CD4-positive, alpha-beta T cell (primary cell): ENCODE measurements at regions not wholly inside any gene's neighbourhood (a gene's known extent, or its start where the extent isn't known, plus 50 kb on each side); places are given as distances from the start of the nearest gene placed in this dataset.

Experiments used
- ATAC-seq: fragments of 200-7000 bp; cut with Tn5 transposase; one replicate; pipeline ENCODE4 v1.10.0; 2022; ENCODE audit warnings: mild to moderate bottlenecking; ENCODE audit not compliant: poor library complexity
- CTCF ChIA-PET: fragments of 350-600 bp; sonication (Branson Sonifier 250); formaldehyde crosslinking; loops from one replicate; lab custom pipeline; 2021; ENCODE audit warnings: antibody characterized with exemption, inconsistent platforms; lab: Charles Lee
- POLR2A ChIA-PET: fragments of 350-600 bp; sonication (Branson Sonifier 250); formaldehyde crosslinking; loops from one replicate; lab custom pipeline; 2021; ENCODE audit warnings: antibody characterized with exemption, inconsistent platforms; lab: Charles Lee
- DNase-seq, 14 experiments: peaks; one replicate each; pipeline ENCODE4 v3.0.0-alpha.2; 2013 to 2020; ENCODE audit warnings: mixed read lengths in 2 of 14
- H3K27ac ChIP-seq, 2 donors: one replicate each; pipeline versions ENCODE4 v1.5.1 to v1.7.0; 2013; ENCODE audit warnings: low read length in 2 of 2, low read depth in 1 of 2, mild to moderate bottlenecking in 1 of 2
- H3K27me3 ChIP-seq, 2 experiments: 1 replicate in 1 of 2; 2 replicates in 1 of 2; pipeline versions ENCODE4 v1.6.1 to v1.7.0; 2013; ENCODE audit warnings: low read length in 2 of 2, control low read depth in 1 of 2, mild to moderate bottlenecking in 1 of 2, moderate library complexity in 1 of 2; ENCODE audit not compliant: insufficient read depth in 2 of 2, control insufficient read depth in 1 of 2
- H3K36me3 ChIP-seq: one replicate; pipeline ENCODE4 v1.6.1; 2013; ENCODE audit warnings: low read length, control low read depth; ENCODE audit not compliant: insufficient read depth
- H3K4me1 ChIP-seq: one replicate; pipeline ENCODE4 v1.6.1; 2013; ENCODE audit warnings: low read length, control low read depth; ENCODE audit not compliant: insufficient read depth
- H3K4me3 ChIP-seq: one replicate; pipeline ENCODE4 v1.5.1; 2013; ENCODE audit warnings: mild to moderate bottlenecking, low read length, moderate library complexity
- H3K9me3 ChIP-seq, 2 experiments: 1 replicate in 1 of 2; 2 replicates in 1 of 2; pipeline versions ENCODE4 v1.6.1 to v1.7.0; 2013; ENCODE audit warnings: low read length in 2 of 2, mild to moderate bottlenecking in 2 of 2, control low read depth in 1 of 2, moderate library complexity in 1 of 2; ENCODE audit not compliant: control insufficient read depth in 1 of 2, insufficient read depth in 1 of 2
- H3K27ac Mint-ChIP-seq: one replicate; pipeline ENCODE4 v1.8.0; 2020; ENCODE audit warnings: mixed read lengths
- H3K27me3 Mint-ChIP-seq: one replicate; pipeline ENCODE4 v1.8.0; 2021; ENCODE audit warnings: mixed read lengths
- H3K36me3 Mint-ChIP-seq: one replicate; pipeline ENCODE4 v1.8.0; 2021; ENCODE audit warnings: low read depth, mixed read lengths
- H3K4me1 Mint-ChIP-seq: one replicate; pipeline ENCODE4 v1.8.0; 2021; ENCODE audit warnings: low read depth, mixed read lengths
- H3K4me3 Mint-ChIP-seq: one replicate; pipeline ENCODE4 v1.8.0; 2020; ENCODE audit warnings: mild to moderate bottlenecking, mixed read lengths
- H3K9me3 Mint-ChIP-seq: one replicate; pipeline ENCODE4 v1.8.0; 2020; ENCODE audit warnings: mixed read lengths
- intact Hi-C, 2 experiments: fragments of 100-400 bp; cut with DNase I in 1 of 2; cut with micrococcal nuclease in 1 of 2; formaldehyde crosslinking; loops; one replicate each; pipeline versions ENCODE4 v1.15.1 to v1.9.0; 2023 to 2025; cut with DNase I, micrococcal nuclease
- TF ChIP-seq, protein P1 (sequence below): fragments of 200-600 bp; IDR thresholded peaks from one replicate; pipeline ENCODE4 v1.8.0; 2022; ENCODE audit warnings: antibody characterized with exemption, mild to moderate bottlenecking

GRCh38 chr2:217615171-217615570 lies 387.6 kb downstream of the TNS1 start:
- Mint-ChIP-seq H3K27me3 (no peaks in the 10 kb centered on the region), H3K9me3 (no peaks in the 10 kb centered on the region), H3K4me1 (peaks cover 25% of the 10 kb centered on the region), H3K4me3 (no peak overlapping the region), H3K27ac (no peak overlapping the region), H3K36me3 (no peaks in the 10 kb centered on the region)
- ATAC-seq (no peak), DNase-seq (no peak)
- H3K9me3 ChIP-seq: no peaks in the 10 kb centered on the region
- H3K27ac ChIP-seq: no peak overlapping the region
- POLR2A ChIA-PET: no interaction called here
- CTCF ChIA-PET: no interaction called here
- no peak overlapping the region for H3K4me3 ChIP-seq
- no peaks in the 10 kb centered on the region for H3K27me3 ChIP-seq
- intact Hi-C loops: no loop called here
- TF ChIP-seq, protein P1, sequence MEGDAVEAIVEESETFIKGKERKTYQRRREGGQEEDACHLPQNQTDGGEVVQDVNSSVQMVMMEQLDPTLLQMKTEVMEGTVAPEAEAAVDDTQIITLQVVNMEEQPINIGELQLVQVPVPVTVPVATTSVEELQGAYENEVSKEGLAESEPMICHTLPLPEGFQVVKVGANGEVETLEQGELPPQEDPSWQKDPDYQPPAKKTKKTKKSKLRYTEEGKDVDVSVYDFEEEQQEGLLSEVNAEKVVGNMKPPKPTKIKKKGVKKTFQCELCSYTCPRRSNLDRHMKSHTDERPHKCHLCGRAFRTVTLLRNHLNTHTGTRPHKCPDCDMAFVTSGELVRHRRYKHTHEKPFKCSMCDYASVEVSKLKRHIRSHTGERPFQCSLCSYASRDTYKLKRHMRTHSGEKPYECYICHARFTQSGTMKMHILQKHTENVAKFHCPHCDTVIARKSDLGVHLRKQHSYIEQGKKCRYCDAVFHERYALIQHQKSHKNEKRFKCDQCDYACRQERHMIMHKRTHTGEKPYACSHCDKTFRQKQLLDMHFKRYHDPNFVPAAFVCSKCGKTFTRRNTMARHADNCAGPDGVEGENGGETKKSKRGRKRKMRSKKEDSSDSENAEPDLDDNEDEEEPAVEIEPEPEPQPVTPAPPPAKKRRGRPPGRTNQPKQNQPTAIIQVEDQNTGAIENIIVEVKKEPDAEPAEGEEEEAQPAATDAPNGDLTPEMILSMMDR: no peak
- no peaks in the 10 kb centered on the region for H3K36me3 ChIP-seq
- peaks cover 26% of the 10 kb centered on the region for H3K4me1 ChIP-seq

GRCh38 chr2:217614498-217614897 lies 388.3 kb downstream of the TNS1 start:
- no peaks in the 10 kb centered on the region for H3K27me3 Mint-ChIP-seq
- ChIA-PET CTCF (no interaction called here), POLR2A (no interaction called here)
- ATAC-seq: no peak
- no peaks in the 10 kb centered on the region for H3K36me3 ChIP-seq
- no peaks in the 10 kb centered on the region for H3K27me3 ChIP-seq
- H3K4me3 ChIP-seq: no peak overlapping the region
- TF ChIP-seq, protein P1: no peak
- no peaks in the 10 kb centered on the region for H3K9me3 Mint-ChIP-seq
- H3K4me3 Mint-ChIP-seq: no peak overlapping the region
- no peaks in the 10 kb centered on the region for H3K9me3 ChIP-seq
- peaks cover 33% of the 10 kb centered on the region for H3K4me1 ChIP-seq
- no peaks in the 10 kb centered on the region for H3K36me3 Mint-ChIP-seq
- H3K27ac ChIP-seq: no peak overlapping the region
- H3K27ac Mint-ChIP-seq: no peak overlapping the region
- peaks cover 32% of the 10 kb centered on the region for H3K4me1 Mint-ChIP-seq
- intact Hi-C loops: no loop called here
- DNase-seq: no peak

DNA sequence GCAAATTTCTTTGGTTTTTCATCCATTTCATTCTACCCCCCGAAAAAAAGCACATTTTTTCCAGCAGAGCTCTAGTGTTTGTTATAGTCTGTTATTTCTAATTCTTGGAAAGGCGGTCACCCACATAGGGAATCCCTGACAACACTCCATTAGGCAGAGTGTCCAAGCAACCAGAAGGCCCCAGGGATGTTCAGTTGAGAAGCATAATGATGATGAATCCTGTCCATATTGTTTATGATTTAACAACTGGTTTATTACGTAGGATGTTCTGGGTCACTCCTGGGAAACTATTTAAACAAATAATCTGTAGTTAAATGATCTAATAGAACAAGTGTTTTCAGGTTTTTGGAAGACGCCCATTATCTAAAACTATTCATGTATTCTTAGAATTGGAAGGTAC lies 388.7 kb downstream of the TNS1 start:
- POLR2A ChIA-PET: no interaction called here
- CTCF ChIA-PET: no interaction called here
- Histone ChIP-seq H3K4me1 (peaks cover 35% of the 10 kb centered on the region), H3K27ac (no peak overlapping the region), H3K4me3 (no peak overlapping the region), H3K27me3 (no peaks in the 10 kb centered on the region), H3K36me3 (no peaks in the 10 kb centered on the region), H3K9me3 (no peaks in the 10 kb centered on the region)
- intact Hi-C loops: no loop called here
- no peaks in the 10 kb centered on the region for H3K36me3 Mint-ChIP-seq
- no peak overlapping the region for H3K4me3 Mint-ChIP-seq
- ATAC-seq (no peak), DNase-seq (no peak)
- no peaks in the 10 kb centered on the region for H3K27me3 Mint-ChIP-seq
- H3K9me3 Mint-ChIP-seq: no peaks in the 10 kb centered on the region
- TF ChIP-seq, protein P1: no peak
- no peak overlapping the region for H3K27ac Mint-ChIP-seq
- H3K4me1 Mint-ChIP-seq: peaks cover 36% of the 10 kb centered on the region
